ENCODE measurements at regions not wholly inside any gene's neighbourhood (a gene's known extent, or its start where the extent isn't known, plus 50 kb on each side); places are given as distances from the start of the nearest gene placed in this dataset.

- DNase-seq, result no peak
Observed at GRCh38 chr3:72118628-72119027, 333.7 kb upstream of the PROK2 start.

GRCh38 chr3:72116226-72116625 is 331.3 kb upstream of the PROK2 start:
- DNase-seq, result no peak

- DNase-seq, result no peak
Observed at GRCh38 chr3:72115307-72115706, 330.4 kb upstream of the PROK2 start.

GRCh38 chr3:72114773-72115172 is 329.8 kb upstream of the PROK2 start:
- DNase-seq, result no peak

- no peak for DNase-seq
Observed at GRCh38 chr3:72113964-72114363, 329.0 kb upstream of the PROK2 start.

- DNase-seq, result no peak
Observed at GRCh38 chr3:72113564-72113963, 328.6 kb upstream of the PROK2 start.

- DNase-seq, result no peak
Observed at GRCh38 chr3:72112435-72112834, 327.5 kb upstream of the PROK2 start.

- no peak for DNase-seq
Observed at GRCh38 chr3:72111265-72112205, 326.6 kb upstream of the PROK2 start.

GRCh38 chr3:72109327-72110259 is 324.6 kb upstream of the PROK2 start:
- no peak for DNase-seq

- no peak for DNase-seq
Observed at GRCh38 chr3:72105306-72105705, 320.4 kb upstream of the PROK2 start.

GRCh38 chr3:72102112-72102616 is 317.2 kb upstream of the PROK2 start:
- DNase-seq, result no peak

GRCh38 chr3:72101494-72101893 is 316.5 kb upstream of the PROK2 start:
- no peak for DNase-seq

GRCh38 chr3:72100601-72101187 is 315.7 kb upstream of the PROK2 start:
- DNase-seq, result peak; percentile 94

- no peak for DNase-seq
Observed at GRCh38 chr3:72100080-72100511, 315.1 kb upstream of the PROK2 start.

- DNase-seq, result no peak
Observed at GRCh38 chr3:72099326-72100079, 314.6 kb upstream of the PROK2 start.

GRCh38 chr3:72097053-72097452 is 312.1 kb upstream of the PROK2 start:
- no peak for DNase-seq

- DNase-seq, result no peak
Observed at GRCh38 chr3:72095521-72095920, 310.6 kb upstream of the PROK2 start.

- no peak for DNase-seq
Observed at GRCh38 chr3:72093992-72094334, 309.0 kb upstream of the PROK2 start.

- no peak for DNase-seq
Observed at GRCh38 chr3:72093270-72093991, 308.5 kb upstream of the PROK2 start.

GRCh38 chr3:72092778-72093177 is 307.8 kb upstream of the PROK2 start:
- DNase-seq, result no peak

- no peak for DNase-seq
Observed at GRCh38 chr3:72088486-72089025, 303.6 kb upstream of the PROK2 start.
